Pulmonary artery endothelial cell (primary cell): ENCODE measurements at regions not wholly inside any gene's neighbourhood (a gene's known extent, or its start where the extent isn't known, plus 50 kb on each side); places are given as distances from the start of the nearest gene placed in this dataset.
"Not testable (repeated sequence)": the region's sequence is repeated elsewhere in the genome, so short reads cannot be mapped to it uniquely, and the experiment has no call there.

Source experiments
- DNase-seq: peaks from one replicate; pipeline ENCODE4 v3.0.0-alpha.2; 2011; ENCODE audit warnings: low read depth, low spot score

GRCh38 chr2:7626139-7626537 lies 708.9 kb downstream of the RNF144A start:
- no peak for DNase-seq

- DNase-seq = no peak
Observed at GRCh38 chr2:7627583-7627982, 710.4 kb downstream of the RNF144A start.

GRCh38 chr2:7632420-7632819 lies 715.2 kb downstream of the RNF144A start:
- no peak for DNase-seq

GRCh38 chr2:7633566-7634153 lies 716.4 kb downstream of the RNF144A start:
- DNase-seq = no peak

- DNase-seq = no peak
Observed at GRCh38 chr2:7634409-7634808, 717.2 kb downstream of the RNF144A start.

- no peak for DNase-seq
Observed at GRCh38 chr2:7639476-7639875, 722.3 kb downstream of the RNF144A start.

- DNase-seq = not testable (repeated sequence)
Observed at GRCh38 chr2:7641272-7641671, 724.1 kb downstream of the RNF144A start.

- DNase-seq = no peak
Observed at GRCh38 chr2:7646024-7646423, 728.8 kb downstream of the RNF144A start.

GRCh38 chr2:7646661-7647060 lies 729.4 kb downstream of the RNF144A start:
- DNase-seq = no peak

GRCh38 chr2:7648221-7648795 lies 731.1 kb downstream of the RNF144A start:
- DNase-seq = no peak

GRCh38 chr2:7649461-7650228 lies 732.4 kb downstream of the RNF144A start:
- DNase-seq = no peak

GRCh38 chr2:7653617-7654016 lies 736.4 kb downstream of the RNF144A start:
- no peak for DNase-seq

GRCh38 chr2:7655629-7656028 lies 738.4 kb downstream of the RNF144A start:
- DNase-seq = no peak

- not testable (repeated sequence) for DNase-seq
Observed at GRCh38 chr2:7657526-7657925, 740.3 kb downstream of the RNF144A start.

GRCh38 chr2:7658486-7658885 lies 741.3 kb downstream of the RNF144A start:
- DNase-seq = no peak

GRCh38 chr2:7660816-7661215 lies 743.6 kb downstream of the RNF144A start:
- DNase-seq = no peak

- no peak for DNase-seq
Observed at GRCh38 chr2:7661502-7661901, 744.3 kb downstream of the RNF144A start.

- DNase-seq = no peak
Observed at GRCh38 chr2:7665880-7666279, 748.7 kb downstream of the RNF144A start.

GRCh38 chr2:7666596-7667259 lies 749.5 kb downstream of the RNF144A start:
- DNase-seq = no peak

- DNase-seq = no peak
Observed at GRCh38 chr2:7667260-7667757, 750.1 kb downstream of the RNF144A start.

GRCh38 chr2:7670905-7671641 lies 753.9 kb downstream of the RNF144A start:
- DNase-seq = no peak
